Mesothelial cell of epicardium (in vitro differentiated cells): ENCODE measurements at regions not wholly inside any gene's neighbourhood (a gene's known extent, or its start where the extent isn't known, plus 50 kb on each side); places are given as distances from the start of the nearest gene placed in this dataset.
"Not testable (repeated sequence)": the region's sequence is repeated elsewhere in the genome, so short reads cannot be mapped to it uniquely, and the experiment has no call there.

ENCODE experiments used
- DNase-seq, 2 experiments: peaks; one replicate each; pipeline ENCODE4 v3.0.0; 2021; ENCODE audit warnings: low spot score in 2 of 2; ENCODE audit not compliant: unreplicated experiment in 2 of 2
- H3K27ac Mint-ChIP-seq: 2 replicates; pipeline ENCODE4 v1.8.0; 2021; ENCODE audit warnings: mixed read lengths
- H3K27me3 Mint-ChIP-seq: 2 replicates; pipeline ENCODE4 v1.8.0; 2021; ENCODE audit warnings: low read depth, mixed read lengths
- H3K36me3 Mint-ChIP-seq: 2 replicates; pipeline ENCODE4 v1.8.0; 2021; ENCODE audit warnings: mixed read lengths
- H3K4me1 Mint-ChIP-seq: 2 replicates; pipeline ENCODE4 v1.8.0; 2021; ENCODE audit warnings: mixed read lengths
- H3K4me3 Mint-ChIP-seq: 2 replicates; pipeline ENCODE4 v1.8.0; 2021; ENCODE audit warnings: mild to moderate bottlenecking, moderate library complexity, mixed read lengths
- H3K9me3 Mint-ChIP-seq: 2 replicates; pipeline ENCODE4 v1.8.0; 2021; ENCODE audit warnings: mixed read lengths
- CTCF ChIP-seq: fragments of 200-600 bp; sonication (generic); IDR thresholded peaks from one replicate; pipeline ENCODE4 v1.5.0; 2021; ENCODE audit warnings: antibody characterized with exemption; ENCODE audit not compliant: unreplicated experiment

- H3K27me3 Mint-ChIP-seq: no peaks in the 10 kb centered on the region
- no peaks in the 10 kb centered on the region for H3K4me1 Mint-ChIP-seq
- H3K27ac Mint-ChIP-seq: no peak overlapping the region
- no peak overlapping the region for H3K4me3 Mint-ChIP-seq
- DNase-seq: no peak
- no peak for TF ChIP-seq CTCF
- H3K36me3 Mint-ChIP-seq: no peaks in the 10 kb centered on the region
- no peaks in the 10 kb centered on the region for H3K9me3 Mint-ChIP-seq
Measured at GRCh38 chr18:66916834-66917233, 312.9 kb upstream of the CDH19 start.

DNA sequence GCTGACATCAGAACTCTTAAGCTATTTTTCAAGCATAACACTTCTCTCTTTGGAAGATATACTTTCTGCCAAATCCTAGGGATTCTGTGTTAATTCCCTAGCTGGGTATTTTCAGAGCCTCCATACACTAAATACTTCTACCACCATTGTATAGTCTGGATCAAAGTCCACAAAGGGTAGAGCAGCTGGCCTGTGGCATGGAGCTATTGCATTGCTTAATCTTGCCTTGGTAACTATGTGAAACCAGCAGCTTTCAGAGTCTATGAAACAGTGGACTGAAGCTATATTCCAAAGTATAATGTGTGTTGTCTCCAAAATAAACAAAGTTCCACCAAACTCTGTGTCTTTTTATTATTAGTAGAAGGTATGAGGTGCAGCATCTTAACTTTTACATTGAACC, 296.9 kb upstream of the CDH19 start:
- Mint-ChIP-seq H3K36me3 (no peaks in the 10 kb centered on the region), H3K27me3 (no peaks in the 10 kb centered on the region), H3K27ac (no peak overlapping the region), H3K4me3 (no peak overlapping the region), H3K4me1 (no peaks in the 10 kb centered on the region), H3K9me3 (no peaks in the 10 kb centered on the region)
- no peak for DNase-seq
- no peak for TF ChIP-seq CTCF

- Mint-ChIP-seq H3K9me3 (no peaks in the 10 kb centered on the region), H3K36me3 (no peaks in the 10 kb centered on the region), H3K27ac (no peak overlapping the region), H3K4me3 (no peak overlapping the region), H3K4me1 (no peaks in the 10 kb centered on the region), H3K27me3 (no peaks in the 10 kb centered on the region)
- no peak for TF ChIP-seq CTCF
- no peak for DNase-seq
Measured at GRCh38 chr18:66895631-66896030, 291.7 kb upstream of the CDH19 start.

- Mint-ChIP-seq H3K27ac (no peak overlapping the region), H3K36me3 (no peaks in the 10 kb centered on the region), H3K4me1 (no peaks in the 10 kb centered on the region), H3K9me3 (no peaks in the 10 kb centered on the region), H3K27me3 (no peaks in the 10 kb centered on the region), H3K4me3 (no peak overlapping the region)
- no peak for DNase-seq
- TF ChIP-seq CTCF: no peak
Measured at GRCh38 chr18:66894851-66895250, 291.0 kb upstream of the CDH19 start.

- not testable (repeated sequence) for DNase-seq, H3K27me3 Mint-ChIP-seq, H3K36me3 Mint-ChIP-seq, H3K9me3 Mint-ChIP-seq, H3K27ac Mint-ChIP-seq, H3K4me3 Mint-ChIP-seq, H3K4me1 Mint-ChIP-seq
Measured at GRCh38 chr18:66892388-66892787, 288.5 kb upstream of the CDH19 start.

- no peak for TF ChIP-seq CTCF
- H3K27me3 Mint-ChIP-seq: peaks cover under 1% of the 10 kb centered on the region
- H3K4me1 Mint-ChIP-seq: no peaks in the 10 kb centered on the region
- no peaks in the 10 kb centered on the region for H3K9me3 Mint-ChIP-seq
- H3K27ac Mint-ChIP-seq: peak overlapping the region; percentile 39
- DNase-seq: no peak
- no peak overlapping the region for H3K4me3 Mint-ChIP-seq
- no peaks in the 10 kb centered on the region for H3K36me3 Mint-ChIP-seq
Measured at GRCh38 chr18:66874812-66875474, 271.1 kb upstream of the CDH19 start.
